Jurkat, Clone E6-1 (cell line): ENCODE measurements at regions not wholly inside any gene's neighbourhood (a gene's known extent, or its start where the extent isn't known, plus 50 kb on each side); places are given as distances from the start of the nearest gene placed in this dataset.
"Not testable (repeated sequence)": the region's sequence is repeated elsewhere in the genome, so short reads cannot be mapped to it uniquely, and the experiment has no call there.

Experiments
- DNase-seq: peaks from one replicate; pipeline ENCODE4 v3.0.0-alpha.2; 2011; ENCODE audit warnings: low read depth, low spot score
- H3K4me3 ChIP-seq: 2 replicates; pipeline ENCODE4 v1.5.1; 2011; ENCODE audit warnings: mild to moderate bottlenecking, low read length, control low read depth, moderate library complexity

- H3K4me3 ChIP-seq = no peak overlapping the region
- no peak for DNase-seq
Observed at GRCh38 chr12:108425238-108425795, 86.2 kb upstream of the CMKLR1 start.

- DNase-seq = no peak
- H3K4me3 ChIP-seq = no peak overlapping the region
Observed at GRCh38 chr12:108424816-108425215, 85.7 kb upstream of the CMKLR1 start.

DNA sequence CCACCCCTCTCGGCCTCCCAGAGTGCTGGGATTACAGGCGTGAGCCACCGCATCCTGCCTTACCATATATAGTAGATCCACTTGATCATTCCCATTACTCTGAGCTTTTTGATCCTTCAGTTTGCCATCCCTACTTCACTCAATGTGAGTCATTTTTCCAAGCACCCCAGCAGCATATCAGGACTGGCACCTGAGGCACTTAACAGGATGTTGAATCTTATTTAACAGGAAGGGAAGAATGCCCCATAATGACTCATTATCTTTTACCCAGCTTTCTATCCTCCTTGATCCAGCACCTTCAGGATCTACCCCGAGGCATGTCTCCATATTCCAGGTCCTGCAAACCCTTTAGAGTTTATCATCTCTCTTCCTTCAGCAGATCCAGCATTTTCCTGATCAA, 84.9 kb upstream of the CMKLR1 start:
- no peak overlapping the region for H3K4me3 ChIP-seq
- DNase-seq = no peak

DNA sequence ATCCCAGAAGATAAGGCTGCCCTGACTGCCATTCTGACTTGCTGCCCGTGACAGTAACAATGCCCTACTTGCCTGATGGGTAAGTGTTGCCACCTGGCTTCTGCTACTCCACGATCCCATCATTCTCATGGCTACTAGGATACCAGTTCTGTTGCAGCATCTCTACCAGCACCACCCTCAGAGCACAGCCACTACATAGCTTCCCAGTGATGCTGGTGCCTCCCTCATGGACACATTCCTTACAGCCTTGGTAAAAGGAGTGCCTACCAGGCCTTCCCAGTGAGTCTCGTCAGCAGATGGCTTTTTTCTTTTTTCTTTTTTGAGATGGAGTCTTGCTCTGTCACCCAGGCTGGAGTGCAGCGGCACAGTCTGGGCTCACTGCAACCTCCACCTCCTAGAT, 84.4 kb upstream of the CMKLR1 start:
- no peak for DNase-seq
- no peak overlapping the region for H3K4me3 ChIP-seq

DNA sequence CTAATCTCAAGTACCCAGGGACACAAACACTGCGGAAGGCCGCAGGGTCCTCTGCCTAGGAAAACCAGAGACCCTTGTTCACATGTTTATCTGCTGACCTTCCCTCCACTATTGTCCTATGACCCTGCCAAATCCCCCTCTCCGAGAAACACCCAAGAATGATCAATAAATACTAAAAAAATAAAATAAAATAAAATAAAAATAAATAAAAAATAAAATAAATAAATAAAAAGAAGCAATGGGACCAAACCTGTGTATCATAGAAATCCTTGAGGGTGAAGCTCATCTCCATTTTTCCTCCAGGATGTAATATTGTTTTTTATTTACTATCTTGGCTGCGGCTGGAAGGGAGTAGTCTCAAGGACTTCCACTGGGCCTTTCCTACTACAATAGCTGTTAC, 82.0 kb upstream of the CMKLR1 start:
- not testable (repeated sequence) for DNase-seq, H3K4me3 ChIP-seq

DNA sequence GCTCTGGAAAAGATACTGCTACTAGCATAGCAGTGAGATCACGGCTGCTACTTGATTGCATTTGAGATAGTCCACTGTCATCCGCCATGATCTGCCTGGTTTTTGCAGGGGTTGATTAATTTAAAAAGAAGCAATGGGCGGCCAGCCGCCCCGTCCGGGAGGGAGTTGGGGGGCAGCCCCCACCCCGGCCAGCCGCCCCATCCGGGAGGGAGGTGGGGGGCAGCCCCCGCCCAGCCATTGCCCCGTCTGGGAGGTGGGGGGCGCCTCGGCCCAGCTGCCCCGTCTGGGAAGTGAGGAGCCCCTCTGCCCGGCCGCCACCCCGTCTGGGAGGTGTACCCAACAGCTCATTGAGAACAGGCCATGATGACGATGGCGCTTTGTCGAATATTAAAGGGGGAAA, 81.3 kb upstream of the CMKLR1 start:
- not testable (repeated sequence) for DNase-seq, H3K4me3 ChIP-seq

GRCh38 chr12:108419949-108420348, 80.8 kb upstream of the CMKLR1 start:
- no peak overlapping the region for H3K4me3 ChIP-seq
- no peak for DNase-seq

DNA sequence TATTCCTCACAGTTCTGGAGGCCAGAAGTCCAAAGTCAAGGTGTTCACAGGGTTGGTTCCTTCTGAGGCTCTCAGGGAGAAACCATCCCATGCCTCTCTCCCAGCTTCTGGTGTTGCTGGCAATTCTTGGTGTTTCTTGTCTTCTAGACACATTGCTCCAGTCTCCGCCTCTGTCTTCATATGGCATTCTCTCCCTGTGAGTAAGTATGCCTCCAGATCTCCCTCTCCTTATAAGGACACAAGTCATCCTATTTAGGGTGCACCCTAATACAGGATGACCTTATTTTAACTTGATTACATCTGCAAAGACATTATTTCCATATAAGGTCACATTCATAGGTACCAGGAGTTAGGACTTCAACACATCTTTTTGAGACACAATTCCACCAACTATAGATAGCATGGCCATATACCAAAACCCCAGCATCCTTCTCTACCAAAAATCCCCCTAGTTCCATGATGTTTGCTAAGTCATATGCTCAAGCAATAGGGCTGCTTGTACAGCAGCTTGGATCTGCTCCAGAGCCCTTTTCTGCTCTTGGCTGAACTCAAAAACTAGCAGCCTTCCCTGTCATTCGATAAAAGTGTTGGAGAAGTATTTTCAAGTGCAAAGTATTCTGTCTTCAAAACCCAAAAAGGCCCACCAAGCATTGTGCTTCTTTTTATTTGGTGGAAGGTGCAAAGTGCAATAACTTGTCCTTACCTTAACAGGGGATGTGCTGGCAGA, 79.2 kb upstream of the CMKLR1 start:
- DNase-seq = no peak

GRCh38 chr12:108414021-108414420, 74.9 kb upstream of the CMKLR1 start:
- no peak for DNase-seq

More for the DNA sequence above, 79.2 kb upstream of the CMKLR1 start:
- H3K4me3 ChIP-seq = no peak overlapping the region

DNA sequence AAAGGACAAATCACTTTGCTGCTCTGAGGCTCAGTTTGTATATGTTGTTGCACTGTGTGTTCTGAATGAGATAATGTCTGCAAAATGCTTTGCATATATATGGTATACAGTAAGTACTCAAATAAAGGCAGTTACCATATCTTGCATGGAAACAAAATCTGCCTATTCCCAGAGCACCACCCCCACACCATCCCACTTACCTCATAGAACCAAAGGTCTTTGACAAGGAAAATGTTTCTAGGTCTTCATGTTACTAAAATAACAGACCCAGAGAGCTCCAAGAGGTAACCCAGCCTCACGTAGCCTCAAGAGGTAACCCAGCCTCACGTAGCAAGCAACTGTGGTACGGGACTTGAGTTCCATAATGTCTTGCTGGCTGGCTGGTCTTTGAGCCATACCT, 71.6 kb upstream of the CMKLR1 start:
- no peak for DNase-seq
- no peak overlapping the region for H3K4me3 ChIP-seq

More at GRCh38 chr12:108414021-108414420, 74.9 kb upstream of the CMKLR1 start:
- H3K4me3 ChIP-seq = no peak overlapping the region

- no peak for DNase-seq
- H3K4me3 ChIP-seq = no peak overlapping the region
Observed at GRCh38 chr12:108409481-108409880, 70.4 kb upstream of the CMKLR1 start.

GRCh38 chr12:108403952-108404351, 64.8 kb upstream of the CMKLR1 start:
- no peak overlapping the region for H3K4me3 ChIP-seq
- DNase-seq = no peak

DNA sequence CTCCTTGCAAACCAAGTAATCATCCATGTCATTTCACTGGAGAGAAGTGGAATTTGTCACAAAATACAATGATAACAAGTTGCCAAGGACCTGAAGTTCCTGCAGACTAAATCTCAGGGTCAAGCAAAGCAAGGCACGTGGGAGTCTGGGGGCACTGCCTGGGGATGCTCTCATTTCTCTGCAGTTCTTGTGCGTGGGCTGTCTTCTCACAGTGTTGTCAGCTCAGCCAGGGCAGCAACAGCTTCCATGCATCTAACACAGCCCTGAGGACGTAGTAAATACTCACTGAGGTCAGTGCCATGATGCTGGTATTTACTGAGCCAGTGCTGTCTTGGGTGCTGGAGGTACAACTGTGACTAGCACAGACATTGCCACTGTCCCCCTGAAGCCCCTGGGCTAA, 62.9 kb upstream of the CMKLR1 start:
- no peak overlapping the region for H3K4me3 ChIP-seq
- DNase-seq = no peak

- no peak for DNase-seq
- no peak overlapping the region for H3K4me3 ChIP-seq
Observed at GRCh38 chr12:108400900-108401480, 61.9 kb upstream of the CMKLR1 start.

GRCh38 chr12:108400481-108400880, 61.4 kb upstream of the CMKLR1 start:
- no peak overlapping the region for H3K4me3 ChIP-seq
- no peak for DNase-seq

DNA sequence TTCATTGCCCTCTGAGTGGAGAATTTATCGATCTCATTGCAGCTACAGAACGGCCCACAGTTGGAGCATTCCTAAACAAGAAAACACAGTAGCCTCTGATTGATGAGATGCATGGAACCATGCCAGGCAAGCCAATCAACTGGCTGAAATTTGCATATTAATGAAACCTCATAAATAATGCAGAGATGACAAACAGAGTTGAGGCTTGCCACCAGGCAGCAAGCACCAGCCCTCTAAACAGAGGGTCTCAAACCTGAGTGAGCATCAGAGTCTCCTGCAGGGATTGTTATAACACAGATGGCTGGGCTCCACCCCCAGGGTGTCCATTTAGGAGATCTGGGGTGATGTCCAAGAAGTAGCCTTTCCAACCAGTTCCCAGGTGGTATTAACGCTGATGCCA, 60.9 kb upstream of the CMKLR1 start:
- DNase-seq = no peak
- H3K4me3 ChIP-seq = no peak overlapping the region

DNA sequence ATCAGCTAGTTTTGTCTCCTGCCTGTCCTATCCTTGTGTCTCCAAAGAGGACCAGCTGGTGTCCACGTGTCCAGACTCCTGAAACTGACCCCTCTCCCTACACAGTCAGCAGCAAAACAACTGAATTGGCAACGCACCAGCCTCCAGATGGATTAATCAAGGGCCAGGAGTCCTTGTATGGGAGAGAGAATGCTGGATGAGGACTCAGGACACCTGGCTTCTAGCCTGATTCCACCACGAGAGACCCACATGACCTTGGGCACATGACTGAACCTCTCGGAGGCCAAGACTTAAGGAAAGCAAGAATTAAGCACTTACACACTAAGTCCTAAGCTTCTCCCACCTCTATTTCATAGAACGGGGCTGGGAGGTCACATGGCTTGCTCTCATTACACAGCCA, 60.4 kb upstream of the CMKLR1 start:
- H3K4me3 ChIP-seq = no peak overlapping the region
- DNase-seq = no peak

DNA sequence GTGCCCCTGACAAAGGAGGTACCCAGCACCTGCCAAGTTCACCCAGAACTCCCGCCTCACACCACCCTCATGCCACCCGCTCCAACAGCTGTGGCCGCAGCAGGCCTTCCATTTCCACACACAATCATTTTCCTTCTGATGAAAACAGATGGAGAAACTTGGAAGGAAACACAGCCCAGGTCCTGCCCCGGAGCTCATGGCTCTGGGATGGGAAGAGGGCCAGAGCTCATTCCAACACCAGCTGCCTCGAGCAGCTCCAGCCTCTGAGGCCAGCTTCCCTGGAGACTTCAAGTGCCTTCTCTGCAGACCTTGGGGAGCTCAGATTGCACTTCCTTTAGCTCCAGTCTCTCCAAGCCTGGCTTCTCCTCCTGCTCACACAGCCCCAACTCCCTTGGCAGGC, 55.1 kb upstream of the CMKLR1 start:
- DNase-seq = no peak
- H3K4me3 ChIP-seq = no peak overlapping the region

GRCh38 chr12:108392284-108392683, 53.2 kb upstream of the CMKLR1 start:
- no peak overlapping the region for H3K4me3 ChIP-seq
- no peak for DNase-seq

- no peak overlapping the region for H3K4me3 ChIP-seq
- DNase-seq = no peak
Observed at GRCh38 chr12:108390495-108391203, 51.5 kb upstream of the CMKLR1 start.
